Mucosa of descending colon (tissue), 3 donors: ENCODE measurements at regions not wholly inside any gene's neighbourhood (a gene's known extent, or its start where the extent isn't known, plus 50 kb on each side); places are given as distances from the start of the nearest gene placed in this dataset.
"Not testable (repeated sequence)": the region's sequence is repeated elsewhere in the genome, so short reads cannot be mapped to it uniquely, and the experiment has no call there.

ENCODE experiments used
- ATAC-seq: fragments of 200-7000 bp; cut with Tn5 transposase; one replicate; pipeline ENCODE4 v1.9.1; 2020; ENCODE audit warnings: mild to moderate bottlenecking, moderate library complexity
- DNase-seq, 3 donors: peaks; one replicate each; pipeline ENCODE4 v3.0.0-alpha.2; 2020
- H3K36me3 ChIP-seq: fragments of 200-600 bp; one replicate; pipeline ENCODE4 v1.8.0; 2021; ENCODE audit warnings: low read depth, mild to moderate bottlenecking
- H3K4me1 ChIP-seq: fragments of 200-600 bp; one replicate; pipeline ENCODE4 v1.8.0; 2021; ENCODE audit warnings: low read depth, mild to moderate bottlenecking
- H3K4me3 ChIP-seq: fragments of 200-600 bp; one replicate; pipeline ENCODE4 v1.8.0; 2021; ENCODE audit warnings: mild to moderate bottlenecking
- H3K9me3 ChIP-seq: fragments of 200-600 bp; one replicate; pipeline ENCODE4 v1.8.0; 2021; ENCODE audit warnings: mild to moderate bottlenecking
- CTCF ChIP-seq: fragments of 200-600 bp; IDR thresholded peaks from one replicate; pipeline ENCODE4 v1.8.0; 2022; ENCODE audit warnings: antibody characterized with exemption, mild to moderate bottlenecking
- intact Hi-C, 2 donors: fragments of 100-400 bp; cut with DNase I in 1 of 2; cut with micrococcal nuclease in 1 of 2; formaldehyde crosslinking; loops; one replicate each; pipeline versions ENCODE4 v1.11.0 to v1.11.1; 2022; cut with DNase I, micrococcal nuclease
- donor health status: DM: no; HTN: no; CAD: no; lungs with moderate emphysema.
- donor health status: DM: no; HTN: no; CAD: no.
- donor health status: DM: no; HTN: yes; CAD: no.

- DNase-seq (no peak), ATAC-seq (no peak)
- intact Hi-C loops, result no loop called here
- H3K36me3 ChIP-seq, result no peaks in the 10 kb centered on the region
- no peaks in the 10 kb centered on the region for H3K4me1 ChIP-seq
- H3K9me3 ChIP-seq, result no peaks in the 10 kb centered on the region
- no peak for TF ChIP-seq CTCF
- no peak overlapping the region for H3K4me3 ChIP-seq
These were observed 272.9 kb downstream of the FBXO8 start for GRCh38 chr4:174010547-174010946.

- Histone ChIP-seq H3K36me3 (no peaks in the 10 kb centered on the region), H3K4me1 (no peaks in the 10 kb centered on the region), H3K9me3 (no peaks in the 10 kb centered on the region), H3K4me3 (no peak overlapping the region)
- no peak for ATAC-seq
- no peak for TF ChIP-seq CTCF
- DNase-seq, result no peak
- intact Hi-C loops, result no loop called here
These were observed 273.6 kb downstream of the FBXO8 start for GRCh38 chr4:174009686-174010451.

- no peak overlapping the region for H3K4me3 ChIP-seq
- no peaks in the 10 kb centered on the region for H3K36me3 ChIP-seq
- intact Hi-C loops, result no loop called here
- DNase-seq, result no peak
- ATAC-seq, result no peak
- TF ChIP-seq CTCF, result no peak
- H3K9me3 ChIP-seq, result no peaks in the 10 kb centered on the region
- H3K4me1 ChIP-seq, result no peaks in the 10 kb centered on the region
These were observed 278.0 kb downstream of the FBXO8 start for GRCh38 chr4:174005422-174005821.

- Histone ChIP-seq H3K4me3 (no peak overlapping the region), H3K9me3 (no peaks in the 10 kb centered on the region), H3K4me1 (no peaks in the 10 kb centered on the region), H3K36me3 (no peaks in the 10 kb centered on the region)
- ATAC-seq (no peak), DNase-seq (no peak)
- intact Hi-C loops, result no loop called here
- no peak for TF ChIP-seq CTCF
These were observed 284.9 kb downstream of the FBXO8 start for GRCh38 chr4:173998471-173999144.

- ATAC-seq, H3K4me1 ChIP-seq, H3K9me3 ChIP-seq, H3K4me3 ChIP-seq, DNase-seq, intact Hi-C loops, H3K36me3 ChIP-seq: not testable (repeated sequence)
These were observed 287.7 kb downstream of the FBXO8 start for GRCh38 chr4:173995779-173996178.

- TF ChIP-seq CTCF, result no peak
- no peaks in the 10 kb centered on the region for H3K4me1 ChIP-seq
- ATAC-seq, result no peak
- intact Hi-C loops, result no loop called here
- DNase-seq, result no peak
- H3K36me3 ChIP-seq, result no peaks in the 10 kb centered on the region
- H3K9me3 ChIP-seq, result no peaks in the 10 kb centered on the region
- no peak overlapping the region for H3K4me3 ChIP-seq
These were observed 291.7 kb downstream of the FBXO8 start for GRCh38 chr4:173991814-173992213.
